C4-2B (cell line): ENCODE measurements at regions not wholly inside any gene's neighbourhood (a gene's known extent, or its start where the extent isn't known, plus 50 kb on each side); places are given as distances from the start of the nearest gene placed in this dataset.

Experiments
- H3K27ac ChIP-seq: fragments of 450-650 bp; 2 replicates; pipeline ENCODE4 v1.5.1; 2017
- ZFX ChIP-seq: fragments of 450-650 bp; IDR thresholded peaks from 2 replicates; pipeline ENCODE4 v1.6.1; 2017
- TF ChIP-seq, protein P1 (sequence below): fragments of 450-650 bp; conservative IDR thresholded peaks from 2 replicates; pipeline ENCODE4 v1.5.1; 2017; ENCODE audit warnings: mild to moderate bottlenecking

DNA sequence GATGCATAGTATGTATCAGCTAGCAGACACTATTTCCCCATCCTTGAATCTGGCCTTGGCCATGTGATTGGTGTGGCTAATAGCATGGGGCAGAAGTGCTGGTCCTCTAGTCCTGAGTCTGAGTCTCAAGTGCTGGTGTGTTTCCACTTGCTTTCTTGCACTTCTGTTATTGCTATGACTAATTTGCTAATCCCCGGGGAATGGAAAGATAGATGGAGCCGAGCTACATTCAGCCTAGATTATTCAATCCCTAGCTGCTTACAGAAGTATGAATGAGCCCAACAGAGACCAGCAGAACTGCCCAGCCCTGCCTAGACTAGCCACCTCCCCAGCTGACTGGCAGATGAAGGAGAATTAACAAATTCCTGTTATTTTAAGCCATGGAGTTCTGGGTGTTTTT is 53.2 kb upstream of the SYPL1 start:
- no peak overlapping the region; the same call in 1 of the 2 replicates for H3K27ac ChIP-seq
- TF ChIP-seq, protein P1, sequence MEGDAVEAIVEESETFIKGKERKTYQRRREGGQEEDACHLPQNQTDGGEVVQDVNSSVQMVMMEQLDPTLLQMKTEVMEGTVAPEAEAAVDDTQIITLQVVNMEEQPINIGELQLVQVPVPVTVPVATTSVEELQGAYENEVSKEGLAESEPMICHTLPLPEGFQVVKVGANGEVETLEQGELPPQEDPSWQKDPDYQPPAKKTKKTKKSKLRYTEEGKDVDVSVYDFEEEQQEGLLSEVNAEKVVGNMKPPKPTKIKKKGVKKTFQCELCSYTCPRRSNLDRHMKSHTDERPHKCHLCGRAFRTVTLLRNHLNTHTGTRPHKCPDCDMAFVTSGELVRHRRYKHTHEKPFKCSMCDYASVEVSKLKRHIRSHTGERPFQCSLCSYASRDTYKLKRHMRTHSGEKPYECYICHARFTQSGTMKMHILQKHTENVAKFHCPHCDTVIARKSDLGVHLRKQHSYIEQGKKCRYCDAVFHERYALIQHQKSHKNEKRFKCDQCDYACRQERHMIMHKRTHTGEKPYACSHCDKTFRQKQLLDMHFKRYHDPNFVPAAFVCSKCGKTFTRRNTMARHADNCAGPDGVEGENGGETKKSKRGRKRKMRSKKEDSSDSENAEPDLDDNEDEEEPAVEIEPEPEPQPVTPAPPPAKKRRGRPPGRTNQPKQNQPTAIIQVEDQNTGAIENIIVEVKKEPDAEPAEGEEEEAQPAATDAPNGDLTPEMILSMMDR = no peak
- TF ChIP-seq ZFX = no peak

- no peak overlapping the region for H3K27ac ChIP-seq
- no peak for TF ChIP-seq ZFX
- TF ChIP-seq, protein P1 = no peak
Measured at GRCh38 chr7:106163257-106163656, 51.1 kb upstream of the SYPL1 start.
